ENCODE measurements at regions not wholly inside any gene's neighbourhood (a gene's known extent, or its start where the extent isn't known, plus 50 kb on each side); places are given as distances from the start of the nearest gene placed in this dataset.
"Not testable (repeated sequence)": the region's sequence is repeated elsewhere in the genome, so short reads cannot be mapped to it uniquely, and the experiment has no call there.

- peak in 1 of 3 donors; percentile 74 for DNase-seq
These were observed 1709.6 kb upstream of the WWC1 start for GRCh38 chr5:166581826-166582225.

DNA sequence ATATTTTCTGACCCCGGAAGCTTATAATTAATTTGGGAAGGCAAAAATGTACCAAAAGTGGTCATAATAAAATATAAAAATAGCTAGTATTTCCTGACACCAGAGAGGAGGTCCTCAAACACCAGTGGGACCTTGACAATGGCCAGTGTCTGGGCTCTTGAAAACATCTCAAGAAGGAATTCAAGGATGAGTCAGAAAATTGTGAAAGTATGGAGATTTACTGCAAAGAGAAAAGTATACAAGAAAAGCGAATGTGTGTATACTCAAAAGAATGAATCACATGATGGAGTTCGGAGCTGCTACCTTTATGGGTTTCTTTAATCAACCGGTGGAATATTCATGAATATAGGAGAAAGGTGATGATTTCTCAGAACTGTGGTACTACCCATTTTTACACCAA lies 1709.0 kb upstream of the WWC1 start:
- DNase-seq = no peak

- no peak for DNase-seq
These were observed 1696.9 kb upstream of the WWC1 start for GRCh38 chr5:166594567-166594966.

- DNase-seq = no peak
These were observed 1696.0 kb upstream of the WWC1 start for GRCh38 chr5:166595274-166595951.

DNA sequence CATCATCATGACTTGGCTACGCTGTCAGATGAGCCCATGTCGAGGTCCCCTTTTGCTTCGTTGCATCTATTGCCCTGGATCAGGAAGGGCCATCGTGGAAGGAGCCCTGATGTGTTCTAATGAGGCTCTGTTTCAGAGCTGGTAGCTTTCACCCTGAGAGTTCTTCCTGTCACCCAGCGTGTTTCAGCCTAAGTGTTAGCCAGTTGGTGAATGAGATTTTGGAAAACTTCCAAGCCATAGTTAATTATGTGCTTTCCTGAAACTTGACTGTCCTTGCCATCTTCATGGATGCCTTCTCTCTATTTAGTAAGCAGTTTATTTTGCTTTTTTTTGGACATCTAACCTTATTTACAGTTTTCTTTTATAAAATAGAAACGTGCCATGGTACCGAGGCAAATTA lies 1695.4 kb upstream of the WWC1 start:
- DNase-seq = no peak

- no peak for DNase-seq
These were observed 1689.2 kb upstream of the WWC1 start for GRCh38 chr5:166602271-166602670.

DNA sequence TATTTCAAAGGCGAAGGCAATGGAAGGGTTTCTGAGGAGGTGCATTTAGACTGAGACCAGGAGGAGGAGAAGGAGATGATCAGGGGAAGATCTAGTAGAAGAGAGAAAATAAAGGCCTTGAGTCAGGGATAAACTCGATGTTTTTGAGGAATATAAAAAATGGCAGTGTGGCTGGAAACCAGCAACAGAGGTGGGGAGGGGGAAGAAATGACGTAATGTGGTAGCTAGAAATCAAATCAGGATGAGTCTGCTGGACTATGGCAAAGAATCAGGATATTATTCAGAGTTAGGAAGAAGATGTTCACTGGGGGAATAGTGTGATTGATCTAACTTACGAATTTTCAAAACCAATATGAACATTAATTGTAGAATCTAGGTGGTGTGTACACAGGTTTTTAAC lies 1673.9 kb upstream of the WWC1 start:
- DNase-seq = no peak

GRCh38 chr5:166618526-166618925 lies 1672.9 kb upstream of the WWC1 start:
- DNase-seq = peak; percentile 6 to 47 (median 13)

DNA sequence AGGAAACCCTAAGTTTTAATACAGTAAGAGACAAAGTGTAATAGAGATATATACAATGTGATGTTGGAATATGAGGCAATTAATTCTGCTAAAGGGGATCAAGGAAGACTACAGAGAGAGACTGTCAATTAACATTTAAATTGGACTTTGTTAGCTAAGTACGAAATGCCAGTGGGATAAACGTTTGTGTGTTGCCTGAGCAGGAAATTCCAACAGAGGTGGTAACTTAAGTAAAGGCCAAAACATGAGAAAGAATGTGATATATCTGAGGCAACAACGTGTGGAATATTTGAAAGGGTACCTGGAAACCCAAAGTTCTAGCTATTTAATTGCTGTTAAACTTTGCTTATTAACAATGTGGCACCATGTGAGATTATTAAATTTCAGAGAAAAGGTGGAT lies 1666.9 kb upstream of the WWC1 start:
- DNase-seq = no peak

DNA sequence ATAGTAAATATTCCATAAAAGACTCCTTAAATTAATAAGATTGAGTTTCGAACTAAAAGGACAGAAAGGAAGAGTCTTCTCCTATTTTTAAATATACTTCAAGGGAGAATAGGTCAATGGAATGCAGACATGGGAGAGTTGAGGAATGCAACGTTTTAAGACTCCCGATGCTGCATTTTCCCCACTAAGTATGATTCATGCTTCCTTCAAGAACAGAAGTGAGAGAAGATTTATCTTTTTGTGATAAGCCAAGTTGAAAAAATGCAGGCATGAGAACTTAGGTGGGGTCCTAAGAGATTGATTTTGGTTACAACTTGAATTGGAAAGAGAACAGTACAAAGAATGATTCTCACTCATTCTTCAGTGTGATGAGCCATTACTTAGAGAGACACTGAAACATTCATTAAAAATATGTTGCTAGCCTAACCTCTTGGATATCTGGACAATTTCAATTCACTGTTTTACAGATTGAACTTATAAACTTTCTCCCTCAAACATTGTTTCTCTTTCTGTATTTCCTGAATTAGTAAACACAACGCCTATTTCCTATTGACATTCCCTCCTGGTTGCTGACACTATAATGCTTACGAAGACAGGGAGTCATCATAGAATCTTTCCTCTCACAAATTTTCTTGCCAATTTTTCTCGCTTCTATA lies 1666.1 kb upstream of the WWC1 start:
- peak in 2 of 3 donors; percentile 6 to 23 for DNase-seq

DNA sequence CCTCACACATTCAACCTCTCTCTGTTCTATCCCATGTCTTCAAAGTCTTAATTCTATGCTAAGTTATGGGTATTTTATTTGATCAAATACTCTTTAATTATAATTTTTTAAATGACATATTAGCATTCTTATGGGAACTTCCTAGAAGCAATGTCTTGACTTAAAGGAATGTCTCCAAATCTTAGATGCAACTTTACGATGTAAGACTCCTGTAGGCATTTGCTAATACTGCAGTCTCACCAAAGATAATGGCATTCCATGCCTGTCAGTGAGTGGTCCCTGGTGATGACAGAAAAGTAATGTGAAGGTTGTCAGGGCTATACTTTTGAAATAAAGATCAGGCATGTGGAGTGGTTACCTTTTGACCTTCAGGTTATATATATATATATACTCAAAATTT lies 1654.2 kb upstream of the WWC1 start:
- DNase-seq = no peak

DNA sequence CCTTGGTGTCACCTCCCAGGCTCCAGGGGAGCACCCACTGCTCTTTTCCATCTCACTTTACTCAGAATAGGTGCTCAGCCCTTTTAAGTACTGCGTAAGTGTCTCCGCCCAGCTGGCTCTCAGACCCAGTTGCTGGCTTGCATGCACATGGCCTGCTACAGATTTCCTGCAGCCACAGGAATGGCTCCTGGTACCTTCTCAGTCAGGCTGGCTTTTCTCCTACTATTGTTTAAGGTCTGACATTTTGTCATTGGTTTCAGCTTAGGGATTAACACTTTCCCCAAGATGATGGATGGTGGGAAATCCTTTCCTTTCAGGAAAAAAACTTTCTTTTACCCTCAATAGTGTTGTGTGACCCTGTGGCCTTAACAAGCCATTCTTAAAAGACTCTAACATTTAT lies 1652.3 kb upstream of the WWC1 start:
- DNase-seq = no peak

GRCh38 chr5:166640136-166640535 lies 1651.3 kb upstream of the WWC1 start:
- not testable (repeated sequence) for DNase-seq

DNA sequence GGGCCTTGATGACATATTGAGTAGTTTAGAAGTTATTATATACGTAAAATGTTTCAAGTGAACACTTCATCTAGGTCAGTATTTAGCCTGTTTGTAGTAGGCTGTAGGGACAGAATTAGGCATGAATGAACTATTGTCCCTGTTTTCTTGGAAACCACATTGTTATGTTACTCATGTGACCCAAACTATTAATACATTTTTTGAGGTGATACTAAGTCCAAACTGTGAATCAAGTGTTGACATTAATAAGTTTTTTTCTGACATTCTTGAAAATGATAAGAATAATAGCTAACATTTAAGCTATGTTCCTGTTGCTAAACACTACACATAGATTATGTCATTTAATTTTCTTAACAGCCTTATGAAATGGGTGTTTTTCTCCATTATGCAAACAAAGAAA lies 1642.7 kb upstream of the WWC1 start:
- peak; percentile 11 to 43 (median 26) for DNase-seq

GRCh38 chr5:166649676-166650075 lies 1641.8 kb upstream of the WWC1 start:
- peak; percentile 56 to 87 (median 69) for DNase-seq

GRCh38 chr5:166651234-166651633 lies 1640.2 kb upstream of the WWC1 start:
- DNase-seq = no peak

- no peak for DNase-seq
These were observed 1619.6 kb upstream of the WWC1 start for GRCh38 chr5:166671811-166672210.

DNA sequence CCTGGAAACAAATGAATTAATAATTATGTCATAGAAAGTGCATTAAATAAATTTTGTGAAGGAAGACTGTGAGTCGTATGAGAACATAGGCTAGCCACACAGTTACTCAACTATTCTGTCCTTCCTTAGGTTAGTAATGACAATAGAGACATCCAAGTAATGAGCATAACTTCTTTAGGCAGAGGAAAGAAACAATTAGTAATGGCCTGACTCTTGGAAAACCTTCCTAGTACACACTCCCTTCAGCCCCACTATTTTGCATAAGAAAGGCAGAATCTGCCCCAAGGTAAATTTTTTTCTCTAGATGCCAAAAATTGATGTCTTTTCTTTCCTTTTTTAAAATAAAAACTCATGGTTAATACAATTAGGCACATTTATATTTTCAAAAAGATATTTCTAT lies 1619.0 kb upstream of the WWC1 start:
- no peak for DNase-seq

DNA sequence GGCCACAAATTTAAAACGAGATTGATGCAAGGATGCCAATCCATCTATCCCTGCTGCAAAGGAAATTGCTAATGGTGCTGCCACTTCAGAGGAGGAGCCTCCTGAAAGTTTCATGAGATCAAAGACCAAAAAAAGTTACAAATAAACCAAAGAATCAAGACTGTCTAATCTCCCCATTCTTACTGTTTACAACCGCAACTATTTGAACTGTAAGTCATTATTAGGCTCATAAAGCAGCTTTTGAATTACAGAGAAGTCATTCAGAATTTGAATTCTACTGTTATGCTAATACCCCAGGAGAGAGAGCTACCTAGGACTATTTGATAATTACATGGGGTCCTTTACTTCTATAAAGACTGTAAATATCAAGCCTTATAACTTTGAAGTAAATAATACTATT lies 1613.6 kb upstream of the WWC1 start:
- DNase-seq = no peak

DNA sequence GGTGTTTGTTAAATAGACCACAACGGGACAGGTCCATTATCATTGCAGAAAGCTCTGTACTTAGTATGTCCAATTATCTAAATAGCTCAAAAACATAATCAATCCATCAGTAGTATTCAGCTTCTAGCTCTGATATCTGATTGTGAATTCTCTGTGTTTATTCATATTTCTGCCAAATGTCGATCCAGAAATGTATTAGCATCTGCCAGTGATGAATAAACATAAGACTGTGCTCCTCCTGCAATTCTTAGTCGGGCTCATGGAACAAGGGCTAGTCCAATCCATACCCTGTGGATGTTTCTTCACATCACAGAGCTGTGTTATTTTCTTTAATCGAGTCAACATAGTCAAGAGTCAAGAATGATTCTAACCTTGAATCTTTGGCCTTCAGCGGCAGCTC lies 1612.1 kb upstream of the WWC1 start:
- DNase-seq = no peak

DNA sequence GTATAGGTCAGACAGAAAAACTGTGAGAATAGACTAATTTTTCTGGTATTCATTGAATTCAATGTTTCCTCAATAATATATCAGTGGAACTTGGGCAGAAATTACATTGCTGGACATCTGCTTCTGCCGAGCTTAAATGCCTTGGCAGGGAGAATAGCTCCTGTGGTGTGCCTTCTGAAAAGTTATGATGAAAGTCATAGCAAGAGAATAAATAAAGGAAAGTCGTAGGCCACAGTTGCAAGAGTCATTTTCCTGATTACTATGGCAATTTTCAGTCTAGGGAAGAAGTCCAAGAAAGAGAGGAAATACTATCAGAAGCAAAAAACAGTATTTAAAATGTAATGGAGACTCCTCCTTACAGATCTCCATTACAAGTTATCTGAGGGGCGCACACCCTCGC lies 1596.1 kb upstream of the WWC1 start:
- DNase-seq = peak in 2 of 3 donors; percentile 7 to 20

DNA sequence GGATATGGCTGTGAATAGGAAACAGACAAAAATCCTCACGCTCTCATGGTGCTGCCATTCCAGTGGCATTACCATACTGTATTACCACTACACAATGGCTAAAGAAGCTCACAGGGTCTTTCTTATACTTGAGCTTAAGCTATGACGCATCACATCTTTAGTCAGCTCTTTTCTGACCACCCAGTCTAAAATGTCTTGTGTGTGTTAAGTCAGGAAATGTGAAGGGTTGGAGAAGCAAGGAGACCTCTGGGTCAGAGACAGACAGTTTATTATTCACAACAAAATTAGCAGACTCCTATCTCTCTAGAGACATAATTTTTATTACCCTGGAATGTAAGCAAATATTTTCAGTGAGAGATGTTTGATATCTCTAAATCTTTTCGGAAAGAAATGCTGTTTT lies 1583.2 kb upstream of the WWC1 start:
- DNase-seq = peak in 1 of 3 donors; percentile 16

GRCh38 chr5:166709691-166710090 lies 1581.8 kb upstream of the WWC1 start:
- DNase-seq = peak in 1 of 3 donors; percentile 7

DNA sequence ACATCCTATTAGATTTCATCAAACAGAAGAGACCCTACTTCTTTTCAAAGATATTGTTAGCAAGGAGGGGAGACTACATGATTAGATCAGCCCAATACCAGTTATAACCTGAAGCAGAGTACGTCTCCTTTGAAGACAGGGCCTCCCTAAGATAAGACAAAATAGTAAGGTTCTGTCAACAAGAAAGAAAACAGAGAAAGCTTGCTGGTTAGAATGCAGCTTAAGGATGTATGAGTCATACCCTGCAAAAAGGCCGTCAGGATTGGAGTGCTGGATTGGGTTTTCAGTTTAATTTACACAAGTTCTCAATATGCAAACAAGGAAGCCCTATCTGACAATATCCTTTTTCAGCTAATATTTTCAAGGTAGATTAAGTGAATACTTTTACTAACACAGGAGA lies 1581.2 kb upstream of the WWC1 start:
- no peak for DNase-seq

Data from muscle of back (tissue), 3 donors.